GM18511 (cell line): ENCODE measurements at regions not wholly inside any gene's neighbourhood (a gene's known extent, or its start where the extent isn't known, plus 50 kb on each side); places are given as distances from the start of the nearest gene placed in this dataset.
"Not testable (repeated sequence)": the region's sequence is repeated elsewhere in the genome, so short reads cannot be mapped to it uniquely, and the experiment has no call there.

Experiments used
- ATAC-seq: cut with Tn5 transposase; IDR thresholded peaks from one replicate; pipeline ENCODE4 v1.9.1; 2021; ENCODE audit warnings: mild to moderate bottlenecking, moderate library complexity; ENCODE audit not compliant: unreplicated experiment

- no peak for ATAC-seq
These were observed 142.9 kb downstream of the NOC3L start for GRCh38 chr10:94219829-94220228.

DNA sequence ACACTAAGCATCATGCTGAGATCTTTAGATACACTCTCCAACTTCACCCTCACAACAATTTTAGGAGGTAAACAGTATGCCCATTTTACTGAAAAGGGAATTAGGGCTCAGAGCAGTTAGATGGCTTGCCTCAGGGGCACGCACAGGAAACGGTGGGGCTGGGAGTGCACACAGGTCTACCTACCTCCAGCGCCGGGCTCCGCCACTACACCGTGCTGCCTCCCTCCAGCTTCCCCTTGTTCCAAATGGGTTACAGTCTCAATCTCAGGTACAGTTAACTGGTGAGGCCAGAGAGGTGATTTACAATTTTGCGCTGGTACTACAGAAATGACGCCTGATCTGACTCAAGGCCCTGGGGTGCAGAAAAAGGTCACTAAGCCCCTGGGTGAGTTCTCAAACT is 142.0 kb downstream of the NOC3L start:
- no peak for ATAC-seq

DNA sequence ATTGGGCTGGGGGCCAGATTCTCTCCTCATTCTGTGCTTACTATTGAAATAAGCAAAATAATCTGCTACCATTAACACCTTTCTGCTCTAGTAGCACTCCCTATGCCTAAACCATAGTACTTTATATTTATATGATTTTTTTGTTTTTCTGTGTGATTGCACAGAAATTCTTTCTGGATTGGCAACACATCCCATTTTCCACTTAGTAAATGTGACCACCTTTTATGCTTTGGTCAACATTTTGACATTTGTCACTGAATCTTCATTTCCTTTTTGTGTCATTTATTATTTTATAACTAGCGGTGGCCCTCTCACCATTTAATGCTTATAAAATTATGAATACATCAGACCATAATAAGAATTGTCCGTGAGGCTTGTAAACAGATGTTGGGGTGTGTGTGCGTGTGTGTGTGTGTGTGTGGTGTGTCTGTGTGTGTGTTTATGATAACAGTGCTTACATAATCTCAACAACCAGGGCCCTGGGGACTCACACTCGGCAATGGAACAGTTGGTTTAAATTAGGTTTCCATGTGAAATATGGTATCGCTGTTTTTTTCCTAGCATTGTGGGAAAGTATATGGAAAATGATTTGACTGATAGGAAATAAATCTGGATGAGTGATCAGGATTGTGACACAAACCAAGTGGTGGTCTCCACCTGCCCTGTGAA is 138.9 kb downstream of the NOC3L start:
- ATAC-seq = no peak

GRCh38 chr10:94224656-94225055 is 138.1 kb downstream of the NOC3L start:
- no peak for ATAC-seq

- no peak for ATAC-seq
These were observed 137.2 kb downstream of the NOC3L start for GRCh38 chr10:94225589-94225988.

DNA sequence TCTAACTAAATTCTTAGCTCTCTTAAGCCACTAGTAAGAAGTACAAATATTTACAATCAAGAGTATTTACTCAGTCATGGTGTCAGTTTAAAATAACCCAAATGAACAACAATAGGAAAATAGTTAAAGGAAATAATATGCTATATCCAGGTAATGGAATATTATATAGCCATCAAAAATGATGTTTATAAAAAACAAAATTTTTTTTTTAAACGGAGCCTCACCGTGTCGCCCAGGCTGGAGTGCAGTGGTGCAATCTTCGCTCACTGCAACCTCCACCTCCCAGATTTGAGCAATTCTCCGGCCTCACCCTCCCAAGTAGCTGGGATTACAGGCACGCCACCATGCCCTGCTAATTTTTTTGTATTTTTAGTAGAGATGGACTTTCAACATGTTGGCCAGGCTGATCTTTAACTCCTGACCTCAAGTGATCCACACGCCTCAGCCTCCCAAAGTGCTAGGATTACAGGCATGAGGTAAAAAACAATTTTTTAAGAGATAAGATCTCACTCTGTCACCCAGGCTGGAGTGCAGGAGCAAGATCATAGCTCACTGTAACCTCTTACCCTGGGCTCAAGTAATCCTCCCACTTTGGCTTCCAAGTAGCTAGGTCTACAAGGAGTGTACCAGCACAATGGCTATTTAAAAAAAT is 132.5 kb downstream of the NOC3L start:
- no peak for ATAC-seq

GRCh38 chr10:94232711-94233383 is 129.9 kb downstream of the NOC3L start:
- no peak for ATAC-seq

GRCh38 chr10:94235461-94235860 is 127.3 kb downstream of the NOC3L start:
- ATAC-seq = no peak

- no peak for ATAC-seq
These were observed 124.6 kb downstream of the NOC3L start for GRCh38 chr10:94238006-94238617.

DNA sequence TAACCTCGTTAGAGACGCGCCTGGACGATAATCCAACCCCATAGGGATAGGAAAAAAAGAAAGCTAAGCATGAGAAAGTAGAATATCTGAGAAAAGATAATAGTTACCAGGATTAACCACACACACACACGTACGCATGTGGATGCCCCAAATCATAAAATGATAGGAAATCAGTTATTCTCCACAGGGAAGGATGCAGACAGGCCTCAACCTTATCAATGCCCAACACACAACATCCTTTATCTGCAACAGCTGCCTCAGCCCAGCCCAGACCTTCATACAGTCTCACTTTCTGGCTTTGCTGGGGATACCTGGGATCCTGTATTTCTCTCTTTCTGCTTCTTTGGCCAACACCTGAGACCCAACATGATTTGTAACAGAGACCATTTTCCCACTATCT is 123.0 kb downstream of the NOC3L start:
- ATAC-seq = no peak

GRCh38 chr10:94240491-94240890 is 122.2 kb downstream of the NOC3L start:
- no peak for ATAC-seq

DNA sequence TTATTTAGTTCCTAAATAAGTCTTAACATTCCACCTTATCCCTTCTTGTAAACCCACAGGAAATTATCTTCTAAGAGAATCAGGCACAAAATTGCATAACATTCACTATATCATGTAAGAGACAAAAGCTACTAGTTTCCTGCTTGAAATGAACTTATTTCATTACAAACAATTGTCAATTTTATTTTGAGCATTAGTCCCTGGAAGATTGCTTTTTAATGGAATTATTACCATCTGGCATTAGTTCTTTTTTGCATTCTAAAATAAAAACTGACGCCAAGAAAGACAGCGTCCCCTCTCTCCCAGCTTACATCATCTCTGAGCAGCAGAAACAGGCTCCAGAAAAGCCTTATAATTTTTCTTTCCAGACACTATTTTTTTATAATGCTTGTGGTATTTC is 121.8 kb downstream of the NOC3L start:
- no peak for ATAC-seq

DNA sequence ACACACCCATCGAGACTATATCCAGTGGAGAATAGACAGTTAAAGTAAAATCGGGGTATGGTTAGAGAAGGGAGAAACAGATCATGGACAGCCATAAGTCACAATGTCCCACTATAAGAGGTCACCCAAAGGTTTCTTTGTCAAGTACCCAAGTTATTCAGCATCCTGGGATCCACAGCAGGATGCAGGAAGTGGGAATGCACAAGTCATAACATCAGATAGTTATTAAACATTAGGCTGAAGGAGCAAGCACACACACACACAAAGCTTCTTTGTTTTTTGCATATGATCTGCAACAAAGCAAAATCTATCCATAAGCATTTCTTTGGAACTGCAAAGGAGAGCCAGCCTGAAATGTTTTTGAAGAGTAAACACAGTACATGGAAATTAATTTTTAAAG is 111.6 kb downstream of the NOC3L start:
- no peak for ATAC-seq

GRCh38 chr10:94251568-94251967 is 111.2 kb downstream of the NOC3L start:
- no peak for ATAC-seq

- ATAC-seq = not testable (repeated sequence)
These were observed 105.3 kb downstream of the NOC3L start for GRCh38 chr10:94257407-94257806.

- ATAC-seq = no peak
These were observed 102.3 kb downstream of the NOC3L start for GRCh38 chr10:94260455-94260854.

GRCh38 chr10:94264085-94264484 is 98.7 kb downstream of the NOC3L start:
- ATAC-seq = no peak

- no peak for ATAC-seq
These were observed 96.6 kb downstream of the NOC3L start for GRCh38 chr10:94266091-94266490.

GRCh38 chr10:94268652-94269051 is 94.1 kb downstream of the NOC3L start:
- no peak for ATAC-seq

DNA sequence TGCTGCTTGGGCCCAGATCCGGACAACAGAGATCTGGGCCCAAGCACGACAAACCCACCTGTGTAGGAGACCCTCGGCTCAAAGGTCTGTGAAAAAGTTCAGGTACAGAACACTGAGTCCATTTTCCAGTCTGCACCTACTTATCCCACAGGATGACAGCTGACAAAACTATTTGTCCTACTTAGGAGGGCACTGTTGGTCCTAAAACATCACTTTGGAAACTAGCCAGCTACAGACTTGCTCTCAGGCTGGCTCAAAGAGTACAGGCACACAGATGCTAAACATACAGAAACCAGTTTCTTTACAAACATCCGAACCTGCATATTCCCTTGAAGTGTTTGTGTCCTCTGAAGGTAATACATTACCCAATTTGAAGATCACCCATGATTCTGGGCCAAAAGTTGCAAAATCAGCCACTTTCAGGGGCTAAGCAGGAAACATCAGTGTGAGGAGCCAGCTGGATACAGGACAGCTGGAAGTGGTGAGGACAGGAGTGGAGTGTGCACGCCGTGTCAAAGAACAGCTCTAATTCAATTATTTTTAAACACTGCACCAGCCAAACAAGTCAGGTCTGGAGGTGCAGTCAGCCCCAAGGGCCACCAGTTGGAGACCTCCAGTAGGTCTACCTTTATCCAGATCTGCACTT is 88.5 kb downstream of the NOC3L start:
- no peak for ATAC-seq

DNA sequence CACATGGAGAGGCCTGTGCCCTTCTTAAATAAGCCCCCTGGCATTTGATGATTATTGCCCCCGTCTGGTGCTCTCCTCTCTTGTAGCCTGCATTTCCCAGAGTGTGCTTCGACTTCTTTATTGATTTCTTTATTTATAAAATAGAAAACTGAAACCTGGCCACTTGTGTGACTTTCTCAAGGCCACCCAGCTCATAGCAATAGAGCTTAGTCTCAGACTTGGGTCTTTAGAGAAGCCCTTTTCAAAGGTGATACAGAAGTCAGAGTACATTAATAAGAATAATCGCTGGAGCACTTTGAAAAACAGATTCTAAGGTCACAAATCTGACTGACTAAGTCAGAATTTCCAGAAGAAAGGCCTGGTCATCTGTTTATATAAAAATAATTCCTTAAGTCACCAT is 86.6 kb downstream of the NOC3L start:
- ATAC-seq = no peak
